ENCODE measurements at regions not wholly inside any gene's neighbourhood (a gene's known extent, or its start where the extent isn't known, plus 50 kb on each side); places are given as distances from the start of the nearest gene placed in this dataset.

DNA sequence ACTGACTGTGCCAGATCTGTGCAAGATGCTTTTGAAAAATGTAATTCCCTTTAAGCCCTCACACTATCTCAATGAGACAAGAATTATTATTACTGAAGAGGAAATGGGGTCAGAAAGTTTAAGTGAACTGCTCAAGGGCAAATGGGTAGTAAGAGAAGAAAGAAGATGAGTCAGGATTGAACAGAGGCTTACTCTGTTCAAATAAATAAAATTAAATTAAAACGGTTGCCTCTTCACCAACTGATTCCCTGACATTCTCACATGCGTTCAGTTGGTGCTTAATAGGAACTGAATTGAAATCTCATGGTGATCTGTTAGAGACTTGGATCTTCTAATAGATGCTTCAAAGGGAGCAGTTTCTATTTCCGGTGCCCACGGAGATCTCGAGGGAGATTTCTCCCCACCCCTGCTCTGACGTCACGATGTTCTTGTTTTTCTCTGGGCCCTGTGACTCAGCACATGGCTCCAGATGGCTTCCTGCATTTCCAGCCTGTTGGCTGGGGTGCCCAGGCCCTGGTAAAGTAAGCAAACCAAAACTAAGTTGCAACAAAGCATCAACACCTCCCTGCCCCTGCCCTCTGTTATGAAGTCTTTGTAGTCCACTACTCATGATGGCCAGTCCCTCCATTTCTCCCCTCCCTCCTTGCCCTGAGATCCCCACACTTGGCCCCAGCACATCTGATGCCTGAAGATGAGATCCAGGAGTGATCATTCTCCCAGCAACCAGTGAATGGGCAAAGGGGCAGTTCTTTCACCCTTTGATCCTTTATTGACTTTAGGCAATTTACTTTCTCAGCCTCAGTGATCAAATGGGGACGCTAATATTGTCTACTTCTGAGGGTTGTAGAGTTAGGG, 106.1 kb upstream of the CPEB4 start (continued):
- no peak for TF ChIP-seq ZNF212 (CRISPR knock-in tag; IDR thresholded peaks at IDR 0.05)
- TF ChIP-seq NR1H2 (CRISPR knock-in tag; IDR thresholded peaks at IDR 0.05) = no peak
- no peak for TF ChIP-seq NELFE (IDR thresholded peaks at IDR 0.05; ENCODE audit: insufficient read depth, insufficient read length)
- TF ChIP-seq MXI1 (IDR thresholded peaks at IDR 0.05; ENCODE audit: low read depth, low read length) = no peak
- 0 out of 2 replicates have a peak, but pooled peaks have one; percentile 32 for TF ChIP-seq RBFOX2 (IDR thresholded peaks at IDR 0.05; ENCODE audit: low read depth, low read length)
- no peak for TF ChIP-seq PHF20 (IDR thresholded peaks at IDR 0.05; ENCODE audit: partially characterized antibody)
- TF ChIP-seq, protein P1, sequence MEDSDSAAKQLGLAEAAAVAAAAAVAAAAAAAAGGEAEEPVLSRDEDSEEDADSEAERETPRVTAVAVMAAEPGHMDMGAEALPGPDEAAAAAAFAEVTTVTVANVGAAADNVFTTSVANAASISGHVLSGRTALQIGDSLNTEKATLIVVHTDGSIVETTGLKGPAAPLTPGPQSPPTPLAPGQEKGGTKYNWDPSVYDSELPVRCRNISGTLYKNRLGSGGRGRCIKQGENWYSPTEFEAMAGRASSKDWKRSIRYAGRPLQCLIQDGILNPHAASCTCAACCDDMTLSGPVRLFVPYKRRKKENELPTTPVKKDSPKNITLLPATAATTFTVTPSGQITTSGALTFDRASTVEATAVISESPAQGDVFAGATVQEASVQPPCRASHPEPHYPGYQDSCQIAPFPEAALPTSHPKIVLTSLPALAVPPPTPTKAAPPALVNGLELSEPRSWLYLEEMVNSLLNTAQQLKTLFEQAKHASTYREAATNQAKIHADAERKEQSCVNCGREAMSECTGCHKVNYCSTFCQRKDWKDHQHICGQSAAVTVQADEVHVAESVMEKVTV (CRISPR knock-in tag; IDR thresholded peaks at IDR 0.05) = no peak
- no peak for TF ChIP-seq CEBPZ (IDR thresholded peaks at IDR 0.05; ENCODE audit: borderline replicate concordance, low read depth, low read length)
- TF ChIP-seq, protein P2, sequence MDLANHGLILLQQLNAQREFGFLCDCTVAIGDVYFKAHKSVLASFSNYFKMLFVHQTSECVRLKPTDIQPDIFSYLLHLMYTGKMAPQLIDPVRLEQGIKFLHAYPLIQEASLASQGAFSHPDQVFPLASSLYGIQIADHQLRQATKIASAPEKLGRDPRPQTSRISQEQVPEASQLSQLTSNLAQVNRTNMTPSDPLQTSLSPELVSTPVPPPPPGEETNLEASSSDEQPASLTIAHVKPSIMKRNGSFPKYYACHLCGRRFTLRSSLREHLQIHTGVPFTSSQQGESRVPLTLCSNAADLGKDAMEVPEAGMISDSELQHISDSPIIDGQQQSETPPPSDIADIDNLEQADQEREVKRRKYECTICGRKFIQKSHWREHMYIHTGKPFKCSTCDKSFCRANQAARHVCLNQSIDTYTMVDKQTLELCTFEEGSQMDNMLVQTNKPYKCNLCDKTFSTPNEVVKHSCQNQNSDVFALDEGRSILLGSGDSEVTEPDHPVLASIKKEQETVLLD (IDR thresholded peaks at IDR 0.05) = peak; percentile 24; the same call in 1 of the 2 replicates
- no peak; the same call in 1 of the 2 replicates for TF ChIP-seq HDAC2 (IDR thresholded peaks at IDR 0.05)
- TF ChIP-seq USF1 (CRISPR knock-in tag; IDR thresholded peaks at IDR 0.05) = no peak
- TF ChIP-seq SUPT5H (IDR thresholded peaks at IDR 0.05) = no peak
- TF ChIP-seq SNIP1 (IDR thresholded peaks at IDR 0.05; ENCODE audit: low read depth) = no peak
- no peak for TF ChIP-seq GTF2A2 (tag; IDR thresholded peaks at IDR 0.05)
- TF ChIP-seq HMG20A (CRISPR knock-in tag; conservative IDR thresholded peaks at IDR 0.05) = no peak
- TF ChIP-seq, protein P3, sequence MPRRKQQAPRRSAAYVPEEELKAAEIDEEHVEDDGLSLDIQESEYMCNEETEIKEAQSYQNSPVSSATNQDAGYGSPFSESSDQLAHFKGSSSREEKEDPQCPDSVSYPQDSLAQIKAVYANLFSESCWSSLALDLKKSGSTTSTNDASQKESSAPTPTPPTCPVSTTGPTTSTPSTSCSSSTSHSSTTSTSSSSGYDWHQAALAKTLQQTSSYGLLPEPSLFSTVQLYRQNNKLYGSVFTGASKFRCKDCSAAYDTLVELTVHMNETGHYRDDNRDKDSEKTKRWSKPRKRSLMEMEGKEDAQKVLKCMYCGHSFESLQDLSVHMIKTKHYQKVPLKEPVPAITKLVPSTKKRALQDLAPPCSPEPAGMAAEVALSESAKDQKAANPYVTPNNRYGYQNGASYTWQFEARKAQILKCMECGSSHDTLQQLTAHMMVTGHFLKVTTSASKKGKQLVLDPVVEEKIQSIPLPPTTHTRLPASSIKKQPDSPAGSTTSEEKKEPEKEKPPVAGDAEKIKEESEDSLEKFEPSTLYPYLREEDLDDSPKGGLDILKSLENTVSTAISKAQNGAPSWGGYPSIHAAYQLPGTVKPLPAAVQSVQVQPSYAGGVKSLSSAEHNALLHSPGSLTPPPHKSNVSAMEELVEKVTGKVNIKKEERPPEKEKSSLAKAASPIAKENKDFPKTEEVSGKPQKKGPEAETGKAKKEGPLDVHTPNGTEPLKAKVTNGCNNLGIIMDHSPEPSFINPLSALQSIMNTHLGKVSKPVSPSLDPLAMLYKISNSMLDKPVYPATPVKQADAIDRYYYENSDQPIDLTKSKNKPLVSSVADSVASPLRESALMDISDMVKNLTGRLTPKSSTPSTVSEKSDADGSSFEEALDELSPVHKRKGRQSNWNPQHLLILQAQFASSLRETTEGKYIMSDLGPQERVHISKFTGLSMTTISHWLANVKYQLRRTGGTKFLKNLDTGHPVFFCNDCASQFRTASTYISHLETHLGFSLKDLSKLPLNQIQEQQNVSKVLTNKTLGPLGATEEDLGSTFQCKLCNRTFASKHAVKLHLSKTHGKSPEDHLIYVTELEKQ (CRISPR knock-in tag; IDR thresholded peaks at IDR 0.05) = 0 out of 2 replicates have a peak, but pooled peaks have one; percentile 50
- TF ChIP-seq ARID1B (IDR thresholded peaks at IDR 0.05) = no peak

Measured in K562 (cell line).